T-cell (primary cell): ENCODE measurements at regions not wholly inside any gene's neighbourhood (a gene's known extent, or its start where the extent isn't known, plus 50 kb on each side); places are given as distances from the start of the nearest gene placed in this dataset.

Experiments
- ATAC-seq, 4 experiments: fragments of 200-7000 bp in 3 of 4; fragments of 150-1000 bp in 1 of 4; cut with Tn5 transposase; replicated peaks in 1 of 4; 1 replicate in 3 of 4; 2 replicates in 1 of 4; pipeline ENCODE4 v1.10.0; 2021; ENCODE audit warnings: moderate library complexity in 3 of 4, mild to moderate bottlenecking in 2 of 4, moderate number of reproducible peaks in 1 of 4
- CTCF ChIA-PET, 2 donors: fragments of 300-600 bp; sonication (Branson Sonifier 250); formaldehyde crosslinking; loops; one replicate each; lab custom pipeline; 2022; ENCODE audit warnings: antibody characterized with exemption in 2 of 2; lab: Charles Lee
- POLR2A ChIA-PET, 2 donors: fragments of 300-600 bp; sonication (Branson Sonifier 250); formaldehyde crosslinking; loops; one replicate each; lab custom pipeline; 2022; ENCODE audit warnings: antibody characterized with exemption in 2 of 2; lab: Charles Lee
- DNase-seq, 35 experiments: peaks; one replicate each; pipeline versions ENCODE4 v3.0.0 to v3.0.0-alpha.2; 2013 to 2023
- H3K27ac ChIP-seq: one replicate; pipeline ENCODE4 v1.5.1; 2013; ENCODE audit warnings: low read length
- H3K27me3 ChIP-seq, 2 experiments: replicated peaks in 1 of 2; 1 replicate in 1 of 2; 2 replicates in 1 of 2; pipeline versions ENCODE4 v1.6.1 to v1.7.0; 2013; ENCODE audit warnings: low read length in 1 of 2, mixed read lengths in 1 of 2; ENCODE audit not compliant: control insufficient read depth in 2 of 2, insufficient read depth in 2 of 2; ENCODE audit errors: extremely low read depth in 1 of 2
- H3K36me3 ChIP-seq, 2 donors: 1 replicate in 1 of 2; 2 replicates in 1 of 2; pipeline versions ENCODE4 v1.6.1 to v1.7.0; 2013; ENCODE audit warnings: low read length in 1 of 2; ENCODE audit not compliant: control insufficient read depth in 2 of 2, insufficient read depth in 1 of 2; ENCODE audit errors: extremely low read depth in 1 of 2
- H3K4me1 ChIP-seq, 2 experiments: 1 replicate in 1 of 2; 2 replicates in 1 of 2; pipeline versions ENCODE4 v1.6.1 to v1.7.0; 2013; ENCODE audit warnings: low read length in 2 of 2, mixed read lengths in 1 of 2; ENCODE audit not compliant: insufficient read depth in 2 of 2, control insufficient read depth in 1 of 2; ENCODE audit errors: extremely low read depth in 1 of 2
- H3K4me3 ChIP-seq, 2 donors: 1 replicate in 1 of 2; 2 replicates in 1 of 2; pipeline versions ENCODE4 v1.5.1 to v1.7.0; 2013; ENCODE audit warnings: mild to moderate bottlenecking in 2 of 2, low read length in 1 of 2, moderate library complexity in 1 of 2; ENCODE audit not compliant: control insufficient read depth in 1 of 2; ENCODE audit errors: extremely low read depth in 1 of 2
- H3K9me3 ChIP-seq: 2 replicates; pipeline ENCODE4 v1.7.0; 2013
- H3K27ac Mint-ChIP-seq, 2 donors: one replicate each; pipeline ENCODE4 v1.8.0; 2020 to 2021; ENCODE audit warnings: mild to moderate bottlenecking in 2 of 2, mixed read lengths in 2 of 2
- H3K27me3 Mint-ChIP-seq, 2 donors: one replicate each; pipeline ENCODE4 v1.8.0; 2021 to 2022; ENCODE audit warnings: mixed read lengths in 2 of 2
- H3K36me3 Mint-ChIP-seq: one replicate; pipeline ENCODE4 v1.8.0; 2021; ENCODE audit warnings: mixed read lengths
- H3K4me1 Mint-ChIP-seq, 3 donors: one replicate each; pipeline ENCODE4 v1.8.0; 2020 to 2022; ENCODE audit warnings: mixed read lengths in 3 of 3, mild to moderate bottlenecking in 1 of 3
- H3K4me3 Mint-ChIP-seq, 3 donors: one replicate each; pipeline ENCODE4 v1.8.0; 2020 to 2022; ENCODE audit warnings: mild to moderate bottlenecking in 3 of 3, mixed read lengths in 3 of 3, moderate library complexity in 3 of 3
- H3K9me3 Mint-ChIP-seq, 3 donors: one replicate each; pipeline ENCODE4 v1.8.0; 2020 to 2022; ENCODE audit warnings: mixed read lengths in 3 of 3
- WGBS: methylation state at CpG from one replicate; pipeline ENCODE4 v1.1.5; 2013; ENCODE audit warnings: missing lambda C conversion rate; ENCODE audit not compliant: insufficient coverage; 5-methylcytosine and 5-hydroxymethylcytosine counted together

- Mint-ChIP-seq H3K36me3 (no peaks in the 10 kb centered on the region), H3K4me1 (peaks cover 0 to 10% (median 0%) of the 10 kb centered on the region in 3 donors), H3K9me3 (no peaks in the 10 kb centered on the region), H3K4me3 (no peak overlapping the region), H3K27me3 (peaks cover 5 to 8% of the 10 kb centered on the region in 2 donors), H3K27ac (no peak overlapping the region)
- Histone ChIP-seq H3K9me3 (no peaks in the 10 kb centered on the region), H3K4me3 (no peak overlapping the region), H3K4me1 (peaks cover 0 to 10% of the 10 kb centered on the region in 2 experiments), H3K36me3 (no peaks in the 10 kb centered on the region), H3K27me3 (peaks cover 0 to 3% of the 10 kb centered on the region in 2 experiments), H3K27ac (no peak overlapping the region)
- 93% methylated on average over 5 of the region's 7 CpGs for WGBS
- POLR2A ChIA-PET, result interaction anchor here in 1 of 2 donors (0.5 kb wide), 1 partner anchor 1928 kb away, joined by 5 read pairs; no protein-coding TSS in a partner anchor
- CTCF ChIA-PET, result no interaction called here
- DNase-seq, result no peak
- ATAC-seq, result no peak
Measured at GRCh38 chr14:35988550-35988949, 162.4 kb downstream of the BRMS1L start.

- peaks cover 0 to 10% of the 10 kb centered on the region in 2 experiments for H3K4me1 ChIP-seq
- no peaks in the 10 kb centered on the region for H3K9me3 Mint-ChIP-seq
- no peak overlapping the region for H3K27ac ChIP-seq
- peaks cover 0 to 3% of the 10 kb centered on the region in 2 experiments for H3K27me3 ChIP-seq
- DNase-seq (no peak), ATAC-seq (no peak)
- H3K9me3 ChIP-seq, result no peaks in the 10 kb centered on the region
- no peaks in the 10 kb centered on the region for H3K36me3 ChIP-seq
- WGBS, result 60% methylated on average over 1 of the region's 3 CpGs
- H3K27ac Mint-ChIP-seq, result no peak overlapping the region
- H3K4me1 Mint-ChIP-seq, result peaks cover 0 to 10% (median 0%) of the 10 kb centered on the region in 3 donors
- POLR2A ChIA-PET, result interaction anchor here in 1 of 2 donors (0.5 kb wide), 1 partner anchor 1927 kb away, joined by 5 read pairs; no protein-coding TSS in a partner anchor
- H3K4me3 ChIP-seq, result no peak overlapping the region
- no peak overlapping the region for H3K4me3 Mint-ChIP-seq
- no peaks in the 10 kb centered on the region for H3K36me3 Mint-ChIP-seq
- CTCF ChIA-PET, result no interaction called here
- peaks cover 5 to 8% of the 10 kb centered on the region in 2 donors for H3K27me3 Mint-ChIP-seq
Measured at GRCh38 chr14:35987731-35988130, 161.6 kb downstream of the BRMS1L start.

GRCh38 chr14:35986219-35986573, 160.1 kb downstream of the BRMS1L start:
- ATAC-seq, result no peak
- Mint-ChIP-seq H3K27ac (no peak overlapping the region), H3K4me3 (no peak overlapping the region), H3K9me3 (no peaks in the 10 kb centered on the region), H3K27me3 (peaks cover 5 to 8% of the 10 kb centered on the region in 2 donors), H3K36me3 (no peaks in the 10 kb centered on the region), H3K4me1 (peaks cover 0 to 10% (median 0%) of the 10 kb centered on the region in 3 donors)
- Histone ChIP-seq H3K4me1 (peaks cover 0 to 10% of the 10 kb centered on the region in 2 experiments), H3K27ac (no peak overlapping the region), H3K36me3 (no peaks in the 10 kb centered on the region), H3K4me3 (no peak overlapping the region), H3K27me3 (peaks cover 0 to under 1% of the 10 kb centered on the region in 2 experiments), H3K9me3 (no peaks in the 10 kb centered on the region)
- WGBS, result 13% methylated on average over 1 of the region's 2 CpGs
- DNase-seq, result no peak
- CTCF ChIA-PET, result interaction anchor here in 1 of 2 donors (0.7 kb wide), 1 partner anchor 102 kb away, joined by 3 read pairs; no protein-coding TSS in a partner anchor
- POLR2A ChIA-PET, result no interaction called here

- WGBS, result no CpG with 5 or more reads among the region's 5 CpGs
- Mint-ChIP-seq H3K4me1 (peaks cover 0 to 10% (median 0%) of the 10 kb centered on the region in 3 donors), H3K27ac (no peak overlapping the region), H3K36me3 (no peaks in the 10 kb centered on the region), H3K9me3 (peaks cover 0 to 2% (median 0%) of the 10 kb centered on the region in 3 donors), H3K27me3 (peaks cover 4 to 8% of the 10 kb centered on the region in 2 donors), H3K4me3 (no peak overlapping the region)
- ChIA-PET CTCF (interaction anchor here in 1 of 2 donors (0.7 kb wide), 1 partner anchor 101 kb away, joined by 3 read pairs; no protein-coding TSS in a partner anchor), POLR2A (no interaction called here)
- H3K4me3 ChIP-seq, result no peak overlapping the region
- no peaks in the 10 kb centered on the region for H3K9me3 ChIP-seq
- DNase-seq (no peak), ATAC-seq (no peak)
- H3K36me3 ChIP-seq, result no peaks in the 10 kb centered on the region
- H3K27me3 ChIP-seq, result no peaks in the 10 kb centered on the region
- no peak overlapping the region for H3K27ac ChIP-seq
- peaks cover 0 to 10% of the 10 kb centered on the region in 2 experiments for H3K4me1 ChIP-seq
Measured at GRCh38 chr14:35985474-35986218, 159.5 kb downstream of the BRMS1L start.

GRCh38 chr14:35979531-35979930, 153.4 kb downstream of the BRMS1L start:
- H3K4me3 ChIP-seq, result no peak overlapping the region
- WGBS, result 89% methylated on average over 3 of the region's 6 CpGs
- POLR2A ChIA-PET, result no interaction called here
- Mint-ChIP-seq H3K36me3 (no peaks in the 10 kb centered on the region), H3K4me1 (no peaks in the 10 kb centered on the region), H3K27ac (no peak overlapping the region), H3K4me3 (no peak overlapping the region), H3K9me3 (peaks cover 0 to 4% (median 0%) of the 10 kb centered on the region in 3 donors), H3K27me3 (peaks cover 0 to 4% of the 10 kb centered on the region in 2 donors)
- no peak for DNase-seq
- H3K9me3 ChIP-seq, result no peaks in the 10 kb centered on the region
- no peak overlapping the region for H3K27ac ChIP-seq
- no peaks in the 10 kb centered on the region for H3K4me1 ChIP-seq
- no peaks in the 10 kb centered on the region for H3K36me3 ChIP-seq
- no peak for ATAC-seq
- CTCF ChIA-PET, result no interaction called here
- no peaks in the 10 kb centered on the region for H3K27me3 ChIP-seq

- H3K9me3 ChIP-seq, result no peaks in the 10 kb centered on the region
- Mint-ChIP-seq H3K4me1 (no peaks in the 10 kb centered on the region), H3K27me3 (peaks cover 0 to 5% of the 10 kb centered on the region in 2 donors), H3K9me3 (peaks cover 0 to 4% (median 0%) of the 10 kb centered on the region in 3 donors), H3K36me3 (no peaks in the 10 kb centered on the region), H3K27ac (no peak overlapping the region), H3K4me3 (no peak overlapping the region)
- DNase-seq, result no peak
- no peaks in the 10 kb centered on the region for H3K4me1 ChIP-seq
- CTCF ChIA-PET, result no interaction called here
- POLR2A ChIA-PET, result no interaction called here
- no CpG with 5 or more reads among the region's 6 CpGs for WGBS
- no peaks in the 10 kb centered on the region for H3K27me3 ChIP-seq
- no peak overlapping the region for H3K4me3 ChIP-seq
- no peak overlapping the region for H3K27ac ChIP-seq
- H3K36me3 ChIP-seq, result no peaks in the 10 kb centered on the region
- ATAC-seq, result no peak
Measured at GRCh38 chr14:35978561-35978960, 152.4 kb downstream of the BRMS1L start.
